ENCODE measurements at regions not wholly inside any gene's neighbourhood (a gene's known extent, or its start where the extent isn't known, plus 50 kb on each side); places are given as distances from the start of the nearest gene placed in this dataset.

DNA sequence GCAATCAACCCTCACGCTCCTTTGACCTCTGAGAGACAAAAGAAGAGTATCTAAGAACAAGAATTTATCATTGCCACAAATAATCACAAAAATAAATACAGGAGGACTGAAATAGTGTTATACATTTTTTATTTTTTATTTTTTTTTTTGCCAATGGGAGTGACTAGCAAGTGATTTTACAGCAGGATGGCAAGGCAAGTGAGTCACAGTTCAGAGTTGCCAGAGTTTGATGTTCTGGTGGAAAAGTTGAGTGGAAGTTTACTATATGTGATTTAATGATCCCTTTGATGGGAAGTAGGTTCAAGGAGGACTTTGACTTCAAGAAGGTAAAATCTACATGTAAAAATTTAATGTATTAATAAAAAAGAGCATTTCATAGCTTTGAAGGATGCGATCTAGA is 2691.4 kb downstream of the PCDH9 start (continued):
- TF ChIP-seq, protein P1, sequence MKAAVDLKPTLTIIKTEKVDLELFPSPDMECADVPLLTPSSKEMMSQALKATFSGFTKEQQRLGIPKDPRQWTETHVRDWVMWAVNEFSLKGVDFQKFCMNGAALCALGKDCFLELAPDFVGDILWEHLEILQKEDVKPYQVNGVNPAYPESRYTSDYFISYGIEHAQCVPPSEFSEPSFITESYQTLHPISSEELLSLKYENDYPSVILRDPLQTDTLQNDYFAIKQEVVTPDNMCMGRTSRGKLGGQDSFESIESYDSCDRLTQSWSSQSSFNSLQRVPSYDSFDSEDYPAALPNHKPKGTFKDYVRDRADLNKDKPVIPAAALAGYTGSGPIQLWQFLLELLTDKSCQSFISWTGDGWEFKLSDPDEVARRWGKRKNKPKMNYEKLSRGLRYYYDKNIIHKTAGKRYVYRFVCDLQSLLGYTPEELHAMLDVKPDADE (IDR thresholded peaks at IDR 0.05), result no peak
- TF ChIP-seq EZH2 (IDR thresholded peaks at IDR 0.05; ENCODE audit: low read depth, unreplicated experiment), result no peak

DNA sequence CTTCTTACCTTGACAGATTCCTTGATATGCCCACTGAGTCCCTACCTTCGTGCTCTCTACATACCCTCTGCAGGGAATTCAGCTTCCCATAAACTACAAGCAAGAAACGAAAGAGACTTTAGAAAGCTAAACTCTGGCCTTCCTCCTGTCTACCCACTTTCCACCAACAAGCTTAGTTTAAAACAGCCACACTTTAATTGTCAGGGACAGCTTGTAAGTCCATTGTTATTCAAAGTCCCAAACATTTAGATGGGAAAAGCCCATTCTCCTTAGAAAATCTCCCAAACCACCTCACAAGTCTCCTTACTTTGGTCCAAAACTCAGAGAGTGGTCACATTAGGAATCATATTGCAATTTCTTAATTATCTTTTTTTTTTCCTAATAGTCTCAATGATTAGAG is 2695.8 kb downstream of the PCDH9 start:
- Histone ChIP-seq H2AFZ (no peak overlapping the region), H3K27me3 (ENCODE audit: insufficient read depth) (no peaks in the 10 kb centered on the region), H3K4me1 (ENCODE audit: insufficient read depth) (peaks cover 17% of the 10 kb centered on the region), H3K79me2 (replicated peaks; ENCODE audit: insufficient read depth) (no peaks in the 10 kb centered on the region), H3F3A (replicated peaks; ENCODE audit: low read depth) (no peaks in the 10 kb centered on the region), H3K9me2 (ENCODE audit: insufficient read depth) (no peaks in the 10 kb centered on the region), H4K20me1 (replicated peaks; ENCODE audit: insufficient read depth) (no peaks in the 10 kb centered on the region), H3K27ac (ENCODE audit: low read depth) (no peak overlapping the region), H3K36me3 (ENCODE audit: insufficient read depth) (no peaks in the 10 kb centered on the region), H3K4me2 (peak overlapping the region; percentile 11; the same call in 1 of the 2 replicates), H3K4me3 (no peak overlapping the region)
- Mint-ChIP-seq H3K9me3 (no peaks in the 10 kb centered on the region; the same call in 2 of the 3 replicates), H3K4me1 (peaks cover 19% of the 10 kb centered on the region; the same call in 2 of the 3 replicates), H3K27me3 (ENCODE audit: insufficient read depth, low read depth, poor library complexity) (peaks cover 1% of the 10 kb centered on the region), H3K36me3 (ENCODE audit: low read depth) (peaks cover 19% of the 10 kb centered on the region; the same call in 2 of the 3 replicates), H3K4me3 (no peak overlapping the region), H3K27ac (no peak overlapping the region)
- TF ChIP-seq, protein P1 (IDR thresholded peaks at IDR 0.05), result no peak
- TF ChIP-seq, protein P2, sequence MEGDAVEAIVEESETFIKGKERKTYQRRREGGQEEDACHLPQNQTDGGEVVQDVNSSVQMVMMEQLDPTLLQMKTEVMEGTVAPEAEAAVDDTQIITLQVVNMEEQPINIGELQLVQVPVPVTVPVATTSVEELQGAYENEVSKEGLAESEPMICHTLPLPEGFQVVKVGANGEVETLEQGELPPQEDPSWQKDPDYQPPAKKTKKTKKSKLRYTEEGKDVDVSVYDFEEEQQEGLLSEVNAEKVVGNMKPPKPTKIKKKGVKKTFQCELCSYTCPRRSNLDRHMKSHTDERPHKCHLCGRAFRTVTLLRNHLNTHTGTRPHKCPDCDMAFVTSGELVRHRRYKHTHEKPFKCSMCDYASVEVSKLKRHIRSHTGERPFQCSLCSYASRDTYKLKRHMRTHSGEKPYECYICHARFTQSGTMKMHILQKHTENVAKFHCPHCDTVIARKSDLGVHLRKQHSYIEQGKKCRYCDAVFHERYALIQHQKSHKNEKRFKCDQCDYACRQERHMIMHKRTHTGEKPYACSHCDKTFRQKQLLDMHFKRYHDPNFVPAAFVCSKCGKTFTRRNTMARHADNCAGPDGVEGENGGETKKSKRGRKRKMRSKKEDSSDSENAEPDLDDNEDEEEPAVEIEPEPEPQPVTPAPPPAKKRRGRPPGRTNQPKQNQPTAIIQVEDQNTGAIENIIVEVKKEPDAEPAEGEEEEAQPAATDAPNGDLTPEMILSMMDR (conservative IDR thresholded peaks at IDR 0.05; ENCODE audit: low read depth in 2 of 2), result no peak
- no peak for TF ChIP-seq JUNB (IDR thresholded peaks at IDR 0.05; ENCODE audit: unreplicated experiment)
- TF ChIP-seq EZH2 (IDR thresholded peaks at IDR 0.05; ENCODE audit: low read depth, unreplicated experiment), result no peak
- no peak for TF ChIP-seq NANOG (IDR thresholded peaks at IDR 0.05; ENCODE audit: borderline replicate concordance)
- no peak for TF ChIP-seq CREB1 (CRISPR knock-in tag; IDR thresholded peaks at IDR 0.05; ENCODE audit: low read depth)
- TF ChIP-seq, protein P3, sequence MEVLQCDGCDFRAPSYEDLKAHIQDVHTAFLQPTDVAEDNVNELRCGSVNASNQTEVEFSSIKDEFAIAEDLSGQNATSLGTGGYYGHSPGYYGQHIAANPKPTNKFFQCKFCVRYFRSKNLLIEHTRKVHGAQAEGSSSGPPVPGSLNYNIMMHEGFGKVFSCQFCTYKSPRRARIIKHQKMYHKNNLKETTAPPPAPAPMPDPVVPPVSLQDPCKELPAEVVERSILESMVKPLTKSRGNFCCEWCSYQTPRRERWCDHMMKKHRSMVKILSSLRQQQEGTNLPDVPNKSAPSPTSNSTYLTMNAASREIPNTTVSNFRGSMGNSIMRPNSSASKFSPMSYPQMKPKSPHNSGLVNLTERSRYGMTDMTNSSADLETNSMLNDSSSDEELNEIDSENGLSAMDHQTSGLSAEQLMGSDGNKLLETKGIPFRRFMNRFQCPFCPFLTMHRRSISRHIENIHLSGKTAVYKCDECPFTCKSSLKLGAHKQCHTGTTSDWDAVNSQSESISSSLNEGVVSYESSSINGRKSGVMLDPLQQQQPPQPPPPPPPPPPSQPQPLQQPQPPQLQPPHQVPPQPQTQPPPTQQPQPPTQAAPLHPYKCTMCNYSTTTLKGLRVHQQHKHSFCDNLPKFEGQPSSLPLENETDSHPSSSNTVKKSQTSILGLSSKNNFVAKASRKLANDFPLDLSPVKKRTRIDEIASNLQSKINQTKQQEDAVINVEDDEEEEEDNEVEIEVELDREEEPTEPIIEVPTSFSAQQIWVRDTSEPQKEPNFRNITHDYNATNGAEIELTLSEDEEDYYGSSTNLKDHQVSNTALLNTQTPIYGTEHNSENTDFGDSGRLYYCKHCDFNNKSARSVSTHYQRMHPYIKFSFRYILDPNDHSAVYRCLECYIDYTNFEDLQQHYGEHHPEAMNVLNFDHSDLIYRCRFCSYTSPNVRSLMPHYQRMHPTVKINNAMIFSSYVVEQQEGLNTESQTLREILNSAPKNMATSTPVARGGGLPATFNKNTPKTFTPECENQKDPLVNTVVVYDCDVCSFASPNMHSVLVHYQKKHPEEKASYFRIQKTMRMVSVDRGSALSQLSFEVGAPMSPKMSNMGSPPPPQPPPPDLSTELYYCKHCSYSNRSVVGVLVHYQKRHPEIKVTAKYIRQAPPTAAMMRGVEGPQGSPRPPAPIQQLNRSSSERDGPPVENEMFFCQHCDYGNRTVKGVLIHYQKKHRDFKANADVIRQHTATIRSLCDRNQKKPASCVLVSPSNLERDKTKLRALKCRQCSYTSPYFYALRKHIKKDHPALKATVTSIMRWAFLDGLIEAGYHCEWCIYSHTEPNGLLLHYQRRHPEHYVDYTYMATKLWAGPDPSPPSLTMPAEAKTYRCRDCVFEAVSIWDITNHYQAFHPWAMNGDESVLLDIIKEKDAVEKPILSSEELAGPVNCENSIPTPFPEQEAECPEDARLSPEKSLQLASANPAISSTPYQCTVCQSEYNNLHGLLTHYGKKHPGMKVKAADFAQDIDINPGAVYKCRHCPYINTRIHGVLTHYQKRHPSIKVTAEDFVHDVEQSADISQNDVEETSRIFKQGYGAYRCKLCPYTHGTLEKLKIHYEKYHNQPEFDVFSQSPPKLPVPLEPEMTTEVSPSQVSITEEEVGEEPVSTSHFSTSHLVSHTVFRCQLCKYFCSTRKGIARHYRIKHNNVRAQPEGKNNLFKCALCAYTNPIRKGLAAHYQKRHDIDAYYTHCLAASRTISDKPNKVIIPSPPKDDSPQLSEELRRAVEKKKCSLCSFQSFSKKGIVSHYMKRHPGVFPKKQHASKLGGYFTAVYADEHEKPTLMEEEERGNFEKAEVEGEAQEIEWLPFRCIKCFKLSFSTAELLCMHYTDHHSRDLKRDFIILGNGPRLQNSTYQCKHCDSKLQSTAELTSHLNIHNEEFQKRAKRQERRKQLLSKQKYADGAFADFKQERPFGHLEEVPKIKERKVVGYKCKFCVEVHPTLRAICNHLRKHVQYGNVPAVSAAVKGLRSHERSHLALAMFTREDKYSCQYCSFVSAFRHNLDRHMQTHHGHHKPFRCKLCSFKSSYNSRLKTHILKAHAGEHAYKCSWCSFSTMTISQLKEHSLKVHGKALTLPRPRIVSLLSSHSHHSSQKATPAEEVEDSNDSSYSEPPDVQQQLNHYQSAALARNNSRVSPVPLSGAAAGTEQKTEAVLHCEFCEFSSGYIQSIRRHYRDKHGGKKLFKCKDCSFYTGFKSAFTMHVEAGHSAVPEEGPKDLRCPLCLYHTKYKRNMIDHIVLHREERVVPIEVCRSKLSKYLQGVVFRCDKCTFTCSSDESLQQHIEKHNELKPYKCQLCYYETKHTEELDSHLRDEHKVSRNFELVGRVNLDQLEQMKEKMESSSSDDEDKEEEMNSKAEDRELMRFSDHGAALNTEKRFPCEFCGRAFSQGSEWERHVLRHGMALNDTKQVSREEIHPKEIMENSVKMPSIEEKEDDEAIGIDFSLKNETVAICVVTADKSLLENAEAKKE (CRISPR knock-in tag; IDR thresholded peaks at IDR 0.05), result no peak
- TF ChIP-seq, protein P4, sequence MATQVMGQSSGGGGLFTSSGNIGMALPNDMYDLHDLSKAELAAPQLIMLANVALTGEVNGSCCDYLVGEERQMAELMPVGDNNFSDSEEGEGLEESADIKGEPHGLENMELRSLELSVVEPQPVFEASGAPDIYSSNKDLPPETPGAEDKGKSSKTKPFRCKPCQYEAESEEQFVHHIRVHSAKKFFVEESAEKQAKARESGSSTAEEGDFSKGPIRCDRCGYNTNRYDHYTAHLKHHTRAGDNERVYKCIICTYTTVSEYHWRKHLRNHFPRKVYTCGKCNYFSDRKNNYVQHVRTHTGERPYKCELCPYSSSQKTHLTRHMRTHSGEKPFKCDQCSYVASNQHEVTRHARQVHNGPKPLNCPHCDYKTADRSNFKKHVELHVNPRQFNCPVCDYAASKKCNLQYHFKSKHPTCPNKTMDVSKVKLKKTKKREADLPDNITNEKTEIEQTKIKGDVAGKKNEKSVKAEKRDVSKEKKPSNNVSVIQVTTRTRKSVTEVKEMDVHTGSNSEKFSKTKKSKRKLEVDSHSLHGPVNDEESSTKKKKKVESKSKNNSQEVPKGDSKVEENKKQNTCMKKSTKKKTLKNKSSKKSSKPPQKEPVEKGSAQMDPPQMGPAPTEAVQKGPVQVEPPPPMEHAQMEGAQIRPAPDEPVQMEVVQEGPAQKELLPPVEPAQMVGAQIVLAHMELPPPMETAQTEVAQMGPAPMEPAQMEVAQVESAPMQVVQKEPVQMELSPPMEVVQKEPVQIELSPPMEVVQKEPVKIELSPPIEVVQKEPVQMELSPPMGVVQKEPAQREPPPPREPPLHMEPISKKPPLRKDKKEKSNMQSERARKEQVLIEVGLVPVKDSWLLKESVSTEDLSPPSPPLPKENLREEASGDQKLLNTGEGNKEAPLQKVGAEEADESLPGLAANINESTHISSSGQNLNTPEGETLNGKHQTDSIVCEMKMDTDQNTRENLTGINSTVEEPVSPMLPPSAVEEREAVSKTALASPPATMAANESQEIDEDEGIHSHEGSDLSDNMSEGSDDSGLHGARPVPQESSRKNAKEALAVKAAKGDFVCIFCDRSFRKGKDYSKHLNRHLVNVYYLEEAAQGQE (IDR thresholded peaks at IDR 0.05; ENCODE audit: unreplicated experiment), result no peak
- no peak for TF ChIP-seq STAT1 (IDR thresholded peaks at IDR 0.05; ENCODE audit: unreplicated experiment)
- no peak for TF ChIP-seq POLR2AphosphoS5 (IDR thresholded peaks at IDR 0.05; ENCODE audit: low read depth)
- no peak for TF ChIP-seq EZH2phosphoT487 (IDR thresholded peaks at IDR 0.05; ENCODE audit: unreplicated experiment)
- no peak for TF ChIP-seq ZNF114 (CRISPR knock-in tag; IDR thresholded peaks at IDR 0.05)
- DNase-seq (ENCODE audit: low spot score), result peak; percentile 43
- ATAC-seq, result peak; percentile 48; the same call in 2 of the 3 replicates

Measured in GM23338 (cell line).